Chondrocyte (in vitro differentiated cells): ENCODE measurements at regions not wholly inside any gene's neighbourhood (a gene's known extent, or its start where the extent isn't known, plus 50 kb on each side); places are given as distances from the start of the nearest gene placed in this dataset.
"Not testable (repeated sequence)": the region's sequence is repeated elsewhere in the genome, so short reads cannot be mapped to it uniquely, and the experiment has no call there.

Experiments
- DNase-seq: peaks from one replicate; pipeline ENCODE4 v3.0.0; 2021; ENCODE audit warnings: mixed read lengths, low spot score
- H3K27ac Mint-ChIP-seq: one replicate; pipeline ENCODE4 v1.8.0; 2021; ENCODE audit warnings: mild to moderate bottlenecking, moderate library complexity, mixed read lengths; ENCODE audit not compliant: unreplicated experiment
- H3K27me3 Mint-ChIP-seq: 2 replicates; pipeline ENCODE4 v1.8.0; 2021; ENCODE audit warnings: low read depth, mixed read lengths
- H3K36me3 Mint-ChIP-seq: 2 replicates; pipeline ENCODE4 v1.8.0; 2021; ENCODE audit warnings: low read depth, mixed read lengths
- H3K4me1 Mint-ChIP-seq: 2 replicates; pipeline ENCODE4 v1.8.0; 2021; ENCODE audit warnings: low read depth, mild to moderate bottlenecking, mixed read lengths
- H3K4me3 Mint-ChIP-seq: one replicate; pipeline ENCODE4 v1.8.0; 2021; ENCODE audit warnings: mild to moderate bottlenecking, moderate library complexity, mixed read lengths; ENCODE audit not compliant: unreplicated experiment
- H3K9me3 Mint-ChIP-seq: 2 replicates; pipeline ENCODE4 v1.8.0; 2021; ENCODE audit warnings: low read depth, mixed read lengths
- CTCF ChIP-seq: fragments of 200-600 bp; sonication (generic); IDR thresholded peaks from 2 replicates; pipeline ENCODE4 v1.5.0; 2021; ENCODE audit warnings: antibody characterized with exemption, mild to moderate bottlenecking, moderate library complexity

GRCh38 chr3:5774337-5774736 lies 586.8 kb downstream of the EDEM1 start:
- Mint-ChIP-seq H3K9me3 (peaks cover 16% of the 10 kb centered on the region), H3K27me3 (no peaks in the 10 kb centered on the region), H3K4me1 (no peaks in the 10 kb centered on the region), H3K36me3 (no peaks in the 10 kb centered on the region), H3K4me3 (no peak overlapping the region), H3K27ac (no peak overlapping the region)
- TF ChIP-seq CTCF: no peak
- no peak for DNase-seq

- not testable (repeated sequence) for DNase-seq, H3K4me3 Mint-ChIP-seq, H3K27me3 Mint-ChIP-seq, H3K4me1 Mint-ChIP-seq, H3K27ac Mint-ChIP-seq, H3K36me3 Mint-ChIP-seq
- peaks cover 16% of the 10 kb centered on the region for H3K9me3 Mint-ChIP-seq
These were observed 587.6 kb downstream of the EDEM1 start for GRCh38 chr3:5775100-5775499.

GRCh38 chr3:5784690-5785089 lies 597.2 kb downstream of the EDEM1 start:
- Mint-ChIP-seq H3K27ac (no peak overlapping the region), H3K4me3 (no peak overlapping the region), H3K4me1 (no peaks in the 10 kb centered on the region), H3K9me3 (peaks cover 15% of the 10 kb centered on the region), H3K36me3 (no peaks in the 10 kb centered on the region), H3K27me3 (no peaks in the 10 kb centered on the region)
- no peak for DNase-seq
- TF ChIP-seq CTCF: no peak

- no peak for DNase-seq
- H3K9me3 Mint-ChIP-seq: peaks cover 13% of the 10 kb centered on the region
- TF ChIP-seq CTCF: peak; percentile 27
- H3K4me1 Mint-ChIP-seq: no peaks in the 10 kb centered on the region
- no peak overlapping the region for H3K27ac Mint-ChIP-seq
- no peak overlapping the region for H3K4me3 Mint-ChIP-seq
- H3K36me3 Mint-ChIP-seq: no peaks in the 10 kb centered on the region
- no peaks in the 10 kb centered on the region for H3K27me3 Mint-ChIP-seq
These were observed 600.5 kb downstream of the EDEM1 start for GRCh38 chr3:5787861-5788488.

- Mint-ChIP-seq H3K36me3 (no peaks in the 10 kb centered on the region), H3K27ac (no peak overlapping the region), H3K9me3 (peaks cover 10% of the 10 kb centered on the region)
These were observed 601.0 kb downstream of the EDEM1 start for GRCh38 chr3:5788496-5788895.

More at GRCh38 chr3:5788496-5788895, 601.0 kb downstream of the EDEM1 start:
- no peaks in the 10 kb centered on the region for H3K4me1 Mint-ChIP-seq
- H3K4me3 Mint-ChIP-seq: no peak overlapping the region
- H3K27me3 Mint-ChIP-seq: no peaks in the 10 kb centered on the region
- no peak for TF ChIP-seq CTCF
- DNase-seq: no peak
